ENCODE measurements at regions not wholly inside any gene's neighbourhood (a gene's known extent, or its start where the extent isn't known, plus 50 kb on each side); places are given as distances from the start of the nearest gene placed in this dataset.

GRCh38 chr5:73359395-73359794, 89.2 kb downstream of the FOXD1 start:
- TF ChIP-seq, protein P1, sequence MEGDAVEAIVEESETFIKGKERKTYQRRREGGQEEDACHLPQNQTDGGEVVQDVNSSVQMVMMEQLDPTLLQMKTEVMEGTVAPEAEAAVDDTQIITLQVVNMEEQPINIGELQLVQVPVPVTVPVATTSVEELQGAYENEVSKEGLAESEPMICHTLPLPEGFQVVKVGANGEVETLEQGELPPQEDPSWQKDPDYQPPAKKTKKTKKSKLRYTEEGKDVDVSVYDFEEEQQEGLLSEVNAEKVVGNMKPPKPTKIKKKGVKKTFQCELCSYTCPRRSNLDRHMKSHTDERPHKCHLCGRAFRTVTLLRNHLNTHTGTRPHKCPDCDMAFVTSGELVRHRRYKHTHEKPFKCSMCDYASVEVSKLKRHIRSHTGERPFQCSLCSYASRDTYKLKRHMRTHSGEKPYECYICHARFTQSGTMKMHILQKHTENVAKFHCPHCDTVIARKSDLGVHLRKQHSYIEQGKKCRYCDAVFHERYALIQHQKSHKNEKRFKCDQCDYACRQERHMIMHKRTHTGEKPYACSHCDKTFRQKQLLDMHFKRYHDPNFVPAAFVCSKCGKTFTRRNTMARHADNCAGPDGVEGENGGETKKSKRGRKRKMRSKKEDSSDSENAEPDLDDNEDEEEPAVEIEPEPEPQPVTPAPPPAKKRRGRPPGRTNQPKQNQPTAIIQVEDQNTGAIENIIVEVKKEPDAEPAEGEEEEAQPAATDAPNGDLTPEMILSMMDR (IDR thresholded peaks at IDR 0.05; ENCODE audit: control extremely low read depth, extremely low read depth, low read depth, missing control alignments), result no peak
- no peak for DNase-seq (ENCODE audit: extremely low spot score)
- POLR2A ChIA-PET, result no interaction called here
- CTCF ChIA-PET, result no interaction called here

DNA sequence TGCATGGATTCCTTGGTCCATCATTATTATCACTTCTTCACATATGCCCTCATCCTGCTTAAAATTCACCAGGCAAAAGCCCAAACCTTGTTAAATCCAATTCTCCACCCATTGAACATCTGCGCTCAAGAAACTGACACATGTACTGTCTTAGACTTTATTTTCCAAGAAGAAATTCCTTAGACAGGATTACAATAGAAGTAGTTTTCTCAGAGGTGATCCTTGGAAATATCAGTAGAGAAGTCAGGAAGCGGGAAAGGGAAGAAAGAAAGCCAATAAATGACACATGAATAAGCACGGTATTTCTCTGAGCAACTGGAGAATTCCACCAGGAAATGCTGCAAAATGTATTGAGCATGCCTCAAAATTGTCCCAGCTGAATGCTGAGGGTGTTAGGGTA, 90.2 kb downstream of the FOXD1 start:
- ChIA-PET CTCF (no interaction called here), POLR2A (no interaction called here)
- no peak for DNase-seq (ENCODE audit: extremely low spot score)
- TF ChIP-seq, protein P1 (IDR thresholded peaks at IDR 0.05; ENCODE audit: control extremely low read depth, extremely low read depth, low read depth, missing control alignments), result no peak

- ChIA-PET POLR2A (no interaction called here), CTCF (no interaction called here)
- TF ChIP-seq, protein P1 (IDR thresholded peaks at IDR 0.05; ENCODE audit: control extremely low read depth, extremely low read depth, low read depth, missing control alignments), result no peak
These were observed 91.0 kb downstream of the FOXD1 start for GRCh38 chr5:73357576-73357975.

DNA sequence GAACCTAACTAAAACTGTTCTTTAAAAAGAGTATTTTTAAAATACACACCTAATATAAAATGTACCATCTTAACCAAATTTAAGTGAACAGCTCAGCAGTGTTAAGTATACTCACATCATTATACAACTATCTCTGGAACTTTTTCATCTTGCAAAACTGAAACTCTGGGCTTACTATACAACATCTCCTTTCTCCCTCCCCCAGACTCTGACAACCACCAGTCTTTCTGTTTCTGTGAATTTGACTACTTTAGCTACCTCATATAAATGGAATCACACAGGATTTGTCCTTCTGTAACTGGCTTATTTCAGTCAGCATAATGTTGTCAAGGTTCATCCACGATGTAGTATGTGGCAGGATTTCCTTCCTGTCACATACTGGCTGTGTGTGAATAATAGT, 93.5 kb downstream of the FOXD1 start:
- TF ChIP-seq, protein P1 (IDR thresholded peaks at IDR 0.05; ENCODE audit: control extremely low read depth, extremely low read depth, low read depth, missing control alignments), result no peak
- CTCF ChIA-PET, result interaction anchor here (0.9 to 2.5 kb wide), 2 partner anchors 12 to 59 kb away, joined by 3 to 8 read pairs; no protein-coding TSS in a partner anchor
- POLR2A ChIA-PET, result no interaction called here
- no peak for DNase-seq (ENCODE audit: extremely low spot score)

More at GRCh38 chr5:73357576-73357975, 91.0 kb downstream of the FOXD1 start:
- DNase-seq (ENCODE audit: extremely low spot score), result no peak

GRCh38 chr5:73354406-73354805, 94.2 kb downstream of the FOXD1 start:
- CTCF ChIA-PET, result interaction anchor here (2.5 kb wide), 1 partner anchor 11 kb away, joined by 8 read pairs; no protein-coding TSS in a partner anchor
- TF ChIP-seq, protein P1 (IDR thresholded peaks at IDR 0.05; ENCODE audit: control extremely low read depth, extremely low read depth, low read depth, missing control alignments), result no peak
- POLR2A ChIA-PET, result no interaction called here
- DNase-seq (ENCODE audit: extremely low spot score), result no peak

DNA sequence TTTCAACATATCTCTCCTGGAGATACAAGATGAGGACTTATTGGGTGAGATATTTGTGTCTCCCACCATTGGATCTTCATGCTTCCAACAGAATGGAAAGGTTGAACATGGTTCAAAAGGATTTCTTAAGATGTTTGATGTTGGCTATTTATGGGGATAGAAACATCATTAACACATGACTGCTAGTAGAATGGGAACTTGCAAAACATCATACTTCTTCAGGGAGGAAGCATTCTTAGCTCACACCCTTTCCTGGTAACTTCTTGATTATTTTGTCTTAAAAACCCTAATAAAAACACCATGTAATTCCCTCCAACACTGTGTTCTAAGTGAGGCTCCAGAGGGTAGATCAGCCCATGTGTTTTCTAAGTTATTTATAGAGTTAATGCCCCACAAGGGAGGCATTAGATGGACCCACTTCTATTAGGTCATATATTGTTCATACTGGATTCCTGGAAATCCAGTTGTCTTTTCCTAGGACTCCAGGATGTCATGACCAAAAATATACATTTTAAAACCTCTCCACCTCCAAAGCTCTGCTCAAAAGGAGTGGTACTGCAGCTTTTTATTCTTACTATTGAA, 95.8 kb downstream of the FOXD1 start:
- no peak for DNase-seq (ENCODE audit: extremely low spot score)
- POLR2A ChIA-PET, result no interaction called here
- CTCF ChIA-PET, result interaction anchor here (1.1 to 2.5 kb wide), 2 partner anchors 10 to 19 kb away, joined by 3 to 8 read pairs; no protein-coding TSS in a partner anchor
- TF ChIP-seq, protein P1 (IDR thresholded peaks at IDR 0.05; ENCODE audit: control extremely low read depth, extremely low read depth, low read depth, missing control alignments), result no peak
